ENCODE measurements at regions not wholly inside any gene's neighbourhood (a gene's known extent, or its start where the extent isn't known, plus 50 kb on each side); places are given as distances from the start of the nearest gene placed in this dataset.

- no peak overlapping the region for H3K4me3 ChIP-seq
- no peaks in the 10 kb centered on the region for H3K9me3 ChIP-seq
- no peak for ATAC-seq
- DNase-seq: peak in 2 of 4 donors; percentile 27 to 54
- H3K27ac ChIP-seq: no peak overlapping the region
- no peak for TF ChIP-seq CTCF (IDR thresholded peaks at IDR 0.05)
- no peaks in the 10 kb centered on the region for H3K4me1 ChIP-seq
- H3K36me3 ChIP-seq: no peaks in the 10 kb centered on the region
- H3K27me3 ChIP-seq: no peaks in the 10 kb centered on the region
- intact Hi-C loops (cut with DNase I): no loop called here
Observed at GRCh38 chr18:51275712-51276476, 78.4 kb upstream of the MEX3C start.

- H3K4me1 ChIP-seq: no peaks in the 10 kb centered on the region
- ATAC-seq: peak; percentile 74
- peak; percentile 31 to 37 for TF ChIP-seq CTCF (IDR thresholded peaks at IDR 0.05)
- no peak for DNase-seq
- no peaks in the 10 kb centered on the region for H3K27me3 ChIP-seq
- H3K9me3 ChIP-seq: no peaks in the 10 kb centered on the region
- no peak overlapping the region for H3K4me3 ChIP-seq
- intact Hi-C loops (cut with DNase I): no loop called here
- H3K36me3 ChIP-seq: no peaks in the 10 kb centered on the region
- H3K27ac ChIP-seq: no peak overlapping the region
Observed at GRCh38 chr18:51278045-51278649, 80.7 kb upstream of the MEX3C start.

- no peak for TF ChIP-seq CTCF (IDR thresholded peaks at IDR 0.05)
- DNase-seq (no peak), ATAC-seq (no peak)
- intact Hi-C loops (cut with DNase I): no loop called here
- no peak overlapping the region for H3K27ac ChIP-seq
- no peaks in the 10 kb centered on the region for H3K9me3 ChIP-seq
- no peak overlapping the region for H3K4me3 ChIP-seq
- H3K27me3 ChIP-seq: peaks cover 0 to 1% of the 10 kb centered on the region in 2 donors
- no peaks in the 10 kb centered on the region for H3K36me3 ChIP-seq
- H3K4me1 ChIP-seq: no peaks in the 10 kb centered on the region
Observed at GRCh38 chr18:51279367-51279984, 82.0 kb upstream of the MEX3C start.

- Histone ChIP-seq H3K36me3 (no peaks in the 10 kb centered on the region), H3K4me1 (no peaks in the 10 kb centered on the region), H3K4me3 (no peak overlapping the region), H3K27ac (no peak overlapping the region), H3K9me3 (peaks cover 0 to 6% of the 10 kb centered on the region in 2 donors), H3K27me3 (peaks cover 0 to 4% of the 10 kb centered on the region in 2 donors)
- TF ChIP-seq CTCF (IDR thresholded peaks at IDR 0.05): no peak
- intact Hi-C loops (cut with DNase I): no loop called here
- DNase-seq: no peak
- ATAC-seq: no peak
Observed at GRCh38 chr18:51287818-51288508, 90.5 kb upstream of the MEX3C start.

GRCh38 chr18:51288582-51288981, 91.1 kb upstream of the MEX3C start:
- no peak for ATAC-seq
- H3K9me3 ChIP-seq: peaks cover 0 to 6% of the 10 kb centered on the region in 2 donors
- no peak for TF ChIP-seq CTCF (IDR thresholded peaks at IDR 0.05)
- no peak overlapping the region for H3K4me3 ChIP-seq
- H3K4me1 ChIP-seq: no peaks in the 10 kb centered on the region
- DNase-seq: no peak
- H3K27me3 ChIP-seq: peaks cover 0 to 4% of the 10 kb centered on the region in 2 donors
- intact Hi-C loops (cut with DNase I): no loop called here
- no peaks in the 10 kb centered on the region for H3K36me3 ChIP-seq
- no peak overlapping the region for H3K27ac ChIP-seq
